Fibroblast of lung (primary cell): ENCODE measurements at regions not wholly inside any gene's neighbourhood (a gene's known extent, or its start where the extent isn't known, plus 50 kb on each side); places are given as distances from the start of the nearest gene placed in this dataset.

Experiments
- DNase-seq, 2 donors: peaks; one replicate each; pipeline versions ENCODE4 v3.0.0 to v3.0.0-alpha.2; 2010; ENCODE audit warnings: low read depth in 2 of 2
- H2AFZ ChIP-seq: 2 replicates; pipeline ENCODE4 v1.5.1; 2012; ENCODE audit warnings: low read length, control low read depth, inconsistent platforms
- H3K27ac ChIP-seq: 2 replicates; pipeline ENCODE4 v1.5.1; 2011; ENCODE audit warnings: low read length, control low read depth; ENCODE audit not compliant: insufficient read depth
- H3K27me3 ChIP-seq: 2 replicates; pipeline ENCODE4 v1.5.1; 2011; ENCODE audit warnings: mild to moderate bottlenecking, low read length; ENCODE audit not compliant: control insufficient read depth, insufficient read depth
- H3K36me3 ChIP-seq: 2 replicates; pipeline ENCODE4 v1.5.1; 2011; ENCODE audit warnings: low read length; ENCODE audit not compliant: control insufficient read depth, insufficient read depth
- H3K4me1 ChIP-seq: 2 replicates; pipeline ENCODE4 v1.5.1; 2011; ENCODE audit warnings: low read length; ENCODE audit not compliant: control insufficient read depth, insufficient read depth; ENCODE audit errors: extremely low read depth
- H3K4me2 ChIP-seq: 2 replicates; pipeline ENCODE4 v1.5.1; 2011; ENCODE audit warnings: low read length, control low read depth; ENCODE audit not compliant: insufficient read depth; ENCODE audit errors: extremely low read depth
- H3K4me3 ChIP-seq, 4 experiments: fragments of 200-600 bp in 1 of 4; sonication (generic) in 1 of 4; replicated peaks in 1 of 4; 2 replicates each; pipeline ENCODE4 v1.5.1; 2011 to 2016; ENCODE audit warnings: low read length in 4 of 4, low read depth in 3 of 4, mild to moderate bottlenecking in 3 of 4, control low read depth in 2 of 4, inconsistent platforms in 1 of 4, mixed read lengths in 1 of 4; ENCODE audit not compliant: insufficient read depth in 1 of 4; ENCODE audit errors: control extremely low read depth in 1 of 4
- H3K79me2 ChIP-seq: 2 replicates; pipeline ENCODE4 v1.5.1; 2012; ENCODE audit warnings: mild to moderate bottlenecking, low read length, inconsistent platforms; ENCODE audit not compliant: control insufficient read depth, insufficient read depth
- H3K9ac ChIP-seq: 2 replicates; pipeline ENCODE4 v1.5.1; 2011; ENCODE audit warnings: mild to moderate bottlenecking, low read length, control low read depth; ENCODE audit not compliant: insufficient read depth
- H3K9me3 ChIP-seq: 2 replicates; pipeline ENCODE4 v1.5.1; 2012; ENCODE audit warnings: low read depth, low read length; ENCODE audit not compliant: control insufficient read depth, insufficient read depth
- H4K20me1 ChIP-seq: 2 replicates; pipeline ENCODE4 v1.5.1; 2011; ENCODE audit warnings: low read length; ENCODE audit not compliant: control insufficient read depth, insufficient read depth; ENCODE audit errors: extremely low read depth
- CTCF ChIP-seq, 2 donors: IDR thresholded peaks in 1 of 2; conservative IDR thresholded peaks in 1 of 2; 1 replicate in 1 of 2; 2 replicates in 1 of 2; pipeline ENCODE4 v1.5.1; 2011 to 2012; ENCODE audit warnings: low read length in 2 of 2, control low read depth in 1 of 2, inconsistent platforms in 1 of 2, low read depth in 1 of 2, mild to moderate bottlenecking in 1 of 2
- EZH2 ChIP-seq: IDR thresholded peaks from 2 replicates; pipeline ENCODE4 v1.5.1; 2012; ENCODE audit warnings: low read length, control low read depth, mild to moderate bottlenecking; ENCODE audit errors: missing control alignments

GRCh38 chr20:6178537-6178936, 55.7 kb upstream of the FERMT1 start:
- Histone ChIP-seq H3K4me2 (no peak overlapping the region), H3K79me2 (no peaks in the 10 kb centered on the region), H3K9me3 (no peaks in the 10 kb centered on the region), H2AFZ (no peak overlapping the region), H3K36me3 (no peaks in the 10 kb centered on the region), H3K27ac (no peak overlapping the region), H3K4me3 (no peak overlapping the region), H4K20me1 (no peaks in the 10 kb centered on the region), H3K9ac (no peak overlapping the region), H3K4me1 (no peaks in the 10 kb centered on the region), H3K27me3 (no peaks in the 10 kb centered on the region)
- DNase-seq = peak; percentile 32 to 66
- TF ChIP-seq EZH2 = no peak
- TF ChIP-seq CTCF (conservative IDR thresholded peaks at IDR 0.05 in 1 of 2, IDR thresholded peaks at IDR 0.05 in 1 of 2; ENCODE audit: low read depth in 1 of 2, low read length in 2 of 2) = peak; percentile 46 to 57

- no peak for TF ChIP-seq CTCF (conservative IDR thresholded peaks at IDR 0.05 in 1 of 2, IDR thresholded peaks at IDR 0.05 in 1 of 2; ENCODE audit: low read depth in 1 of 2, low read length in 2 of 2)
- TF ChIP-seq EZH2 = no peak
- H4K20me1 ChIP-seq = no peaks in the 10 kb centered on the region
- no peaks in the 10 kb centered on the region for H3K9me3 ChIP-seq
- no peaks in the 10 kb centered on the region for H3K4me1 ChIP-seq
- H3K27ac ChIP-seq = no peak overlapping the region
- no peak overlapping the region for H2AFZ ChIP-seq
- H3K36me3 ChIP-seq = no peaks in the 10 kb centered on the region
- H3K4me3 ChIP-seq = no peak overlapping the region
- no peak for DNase-seq
- H3K79me2 ChIP-seq = no peaks in the 10 kb centered on the region
- no peak overlapping the region for H3K4me2 ChIP-seq
- no peak overlapping the region for H3K9ac ChIP-seq
- no peaks in the 10 kb centered on the region for H3K27me3 ChIP-seq
Observed at GRCh38 chr20:6173481-6173880, 50.7 kb upstream of the FERMT1 start.
